ENCODE measurements at regions not wholly inside any gene's neighbourhood (a gene's known extent, or its start where the extent isn't known, plus 50 kb on each side); places are given as distances from the start of the nearest gene placed in this dataset.

DNA sequence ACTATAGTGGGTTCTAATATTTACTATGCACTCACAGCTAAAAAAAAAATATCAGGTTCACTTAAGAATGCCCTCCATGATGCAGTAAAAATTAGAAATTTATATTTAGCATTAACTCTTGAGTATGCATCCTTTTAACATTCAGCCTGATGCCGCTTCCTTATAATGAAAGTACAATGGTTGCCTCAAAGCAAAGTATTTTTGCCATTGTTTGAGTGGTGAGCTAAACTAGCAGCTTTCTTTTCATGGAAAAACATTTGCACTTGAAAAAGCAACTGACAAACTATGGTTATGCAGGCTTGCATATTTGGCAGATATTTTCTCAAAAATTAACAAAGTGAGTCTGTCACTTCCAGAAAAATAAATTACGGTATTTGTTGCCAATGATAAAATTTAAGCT, 188.6 kb downstream of the SLC6A15 start:
- no peaks in the 10 kb centered on the region for H3K4me1 ChIP-seq
- H3K9me3 ChIP-seq, result no peaks in the 10 kb centered on the region
- intact Hi-C loops (cut with DNase I), result no loop called here
- 65 to 70% methylated on average over 2 of the region's 2 CpGs for whole genome bisulfite sequencing, 2 donors
- ATAC-seq (no peak), DNase-seq (no peak), FAIRE-seq (no peak)
- no peak overlapping the region for H3K27ac ChIP-seq
- H3K36me3 ChIP-seq, result no peaks in the 10 kb centered on the region
- H3K4me3 ChIP-seq, result no peak overlapping the region
- no peaks in the 10 kb centered on the region for H3K27me3 ChIP-seq
- TF ChIP-seq CTCF (IDR thresholded peaks at IDR 0.05), result no peak

- no peak overlapping the region for H3K27ac ChIP-seq
- DNase-seq (no peak), ATAC-seq (no peak), FAIRE-seq (peak; percentile 5)
- H3K4me3 ChIP-seq, result no peak overlapping the region
- no peaks in the 10 kb centered on the region for H3K9me3 ChIP-seq
- no peaks in the 10 kb centered on the region for H3K27me3 ChIP-seq
- H3K4me1 ChIP-seq, result no peaks in the 10 kb centered on the region
- TF ChIP-seq CTCF (IDR thresholded peaks at IDR 0.05), result no peak
- intact Hi-C loops (cut with DNase I), result no loop called here
- 65 to 77% methylated on average over 1 of the region's 1 CpG for WGBS, 2 donors
- H3K36me3 ChIP-seq, result no peaks in the 10 kb centered on the region
These were observed 192.6 kb downstream of the SLC6A15 start for GRCh38 chr12:84719997-84720396.

GRCh38 chr12:84718906-84719305, 193.7 kb downstream of the SLC6A15 start:
- Histone ChIP-seq H3K9me3 (no peaks in the 10 kb centered on the region), H3K27ac (no peak overlapping the region), H3K36me3 (no peaks in the 10 kb centered on the region), H3K27me3 (no peaks in the 10 kb centered on the region), H3K4me3 (no peak overlapping the region), H3K4me1 (no peaks in the 10 kb centered on the region)
- DNase-seq (no peak), ATAC-seq (no peak), FAIRE-seq (no peak)
- intact Hi-C loops (cut with DNase I), result no loop called here
- no peak for TF ChIP-seq CTCF (IDR thresholded peaks at IDR 0.05)

DNA sequence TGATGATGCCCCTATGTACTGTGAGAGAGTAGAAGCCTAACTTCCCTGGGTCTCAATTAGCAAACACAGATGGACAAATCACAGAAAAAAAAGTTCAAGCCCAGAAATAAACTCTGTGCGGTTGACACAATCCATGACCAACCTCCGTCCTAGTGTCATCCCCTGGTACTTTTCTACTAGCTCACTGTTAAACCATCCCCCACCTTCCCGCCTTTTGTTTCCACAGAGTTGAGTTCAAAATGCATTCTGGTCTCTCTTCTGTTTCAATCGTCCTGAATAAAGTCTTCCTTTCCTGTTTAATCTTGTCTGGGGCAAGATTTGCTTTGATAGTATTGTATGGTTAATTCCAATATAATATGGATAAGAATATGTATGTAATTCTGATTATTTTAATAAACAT, 199.9 kb downstream of the SLC6A15 start:
- Histone ChIP-seq H3K36me3 (no peaks in the 10 kb centered on the region), H3K9me3 (no peaks in the 10 kb centered on the region), H3K4me1 (no peaks in the 10 kb centered on the region), H3K27me3 (no peaks in the 10 kb centered on the region), H3K4me3 (no peak overlapping the region), H3K27ac (no peak overlapping the region)
- FAIRE-seq (no peak), DNase-seq (no peak), ATAC-seq (no peak)
- WGBS, 2 donors, result 49 to 66% methylated on average over 4 of the region's 4 CpGs
- no peak for TF ChIP-seq CTCF (IDR thresholded peaks at IDR 0.05)
- intact Hi-C loops (cut with DNase I), result no loop called here

- no peak for FAIRE-seq
- H3K36me3 ChIP-seq, result no peaks in the 10 kb centered on the region
- no peak overlapping the region for H3K27ac ChIP-seq
- H3K4me1 ChIP-seq, result no peaks in the 10 kb centered on the region
- no peak for TF ChIP-seq CTCF (IDR thresholded peaks at IDR 0.05)
- H3K4me3 ChIP-seq, result no peak overlapping the region
- H3K27me3 ChIP-seq, result no peaks in the 10 kb centered on the region
- ATAC-seq, result no peak
- intact Hi-C loops (cut with DNase I), result no loop called here
- DNase-seq, result no peak
- no peaks in the 10 kb centered on the region for H3K9me3 ChIP-seq
These were observed 206.2 kb downstream of the SLC6A15 start for GRCh38 chr12:84706374-84706773.

All from pancreas (tissue), 10 donors.